Jurkat, Clone E6-1 (cell line): ENCODE measurements at regions not wholly inside any gene's neighbourhood (a gene's known extent, or its start where the extent isn't known, plus 50 kb on each side); places are given as distances from the start of the nearest gene placed in this dataset.

Source experiments
- DNase-seq: peaks from one replicate; pipeline ENCODE4 v3.0.0-alpha.2; 2011; ENCODE audit warnings: low read depth, low spot score
- H3K4me3 ChIP-seq: 2 replicates; pipeline ENCODE4 v1.5.1; 2011; ENCODE audit warnings: mild to moderate bottlenecking, low read length, control low read depth, moderate library complexity

DNA sequence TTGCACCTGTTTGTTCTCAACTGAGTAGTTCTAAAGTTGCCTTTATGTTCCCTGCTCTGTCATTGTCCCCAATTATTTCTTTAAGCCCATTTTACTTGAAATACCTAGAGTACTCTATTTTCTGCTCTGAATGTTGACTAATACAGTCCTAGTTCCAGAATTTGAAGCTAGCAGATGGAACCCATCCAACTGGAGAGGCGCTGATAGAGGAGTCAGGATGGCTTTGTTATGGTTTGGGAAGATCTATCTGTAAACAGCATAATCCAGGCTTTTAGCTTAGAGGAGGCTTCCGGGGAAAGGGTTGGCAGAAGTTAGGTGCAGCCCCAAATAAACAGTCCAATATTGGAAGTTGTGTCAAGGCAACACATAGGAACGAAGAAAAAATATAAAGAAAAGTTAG lies 927.7 kb downstream of the TFAP2A start:
- no peak for DNase-seq
- H3K4me3 ChIP-seq: no peak overlapping the region

DNA sequence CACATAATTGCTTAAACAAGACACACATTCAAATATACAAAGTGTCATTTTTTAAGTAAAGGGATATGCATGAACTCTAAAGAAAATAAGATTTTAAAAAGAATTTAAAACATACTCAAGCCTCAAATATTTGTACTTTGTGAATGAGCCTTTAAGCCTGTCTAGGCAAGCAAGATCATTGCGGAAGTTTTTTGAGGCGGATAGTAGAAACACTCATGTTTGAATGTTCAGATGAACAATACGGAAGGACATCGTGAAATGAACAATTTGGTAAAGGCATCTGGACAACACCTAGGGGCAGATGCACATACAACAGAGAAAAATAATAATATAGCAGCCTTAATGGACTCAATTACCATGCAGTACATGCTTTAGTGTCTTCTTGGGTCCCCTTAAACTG lies 928.9 kb downstream of the TFAP2A start:
- DNase-seq: no peak
- H3K4me3 ChIP-seq: no peak overlapping the region

DNA sequence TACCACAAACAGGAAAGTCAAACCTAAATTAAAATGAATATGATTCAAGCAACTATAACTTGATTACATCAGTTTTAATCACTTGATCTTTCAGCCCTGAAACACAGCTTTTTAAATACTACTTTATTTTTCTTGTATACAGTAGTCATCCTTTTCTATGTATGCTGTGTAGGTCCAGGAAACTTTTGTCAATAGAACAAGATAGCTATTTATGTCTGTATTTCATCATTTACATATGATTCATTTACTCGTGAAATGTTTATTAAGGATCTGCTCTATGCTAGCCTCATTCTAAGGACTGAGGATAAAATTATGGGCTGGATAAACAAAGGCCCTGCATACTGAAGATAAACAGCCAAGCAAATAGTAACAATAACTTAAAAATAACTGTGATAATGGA lies 930.2 kb downstream of the TFAP2A start:
- no peak for DNase-seq

DNA sequence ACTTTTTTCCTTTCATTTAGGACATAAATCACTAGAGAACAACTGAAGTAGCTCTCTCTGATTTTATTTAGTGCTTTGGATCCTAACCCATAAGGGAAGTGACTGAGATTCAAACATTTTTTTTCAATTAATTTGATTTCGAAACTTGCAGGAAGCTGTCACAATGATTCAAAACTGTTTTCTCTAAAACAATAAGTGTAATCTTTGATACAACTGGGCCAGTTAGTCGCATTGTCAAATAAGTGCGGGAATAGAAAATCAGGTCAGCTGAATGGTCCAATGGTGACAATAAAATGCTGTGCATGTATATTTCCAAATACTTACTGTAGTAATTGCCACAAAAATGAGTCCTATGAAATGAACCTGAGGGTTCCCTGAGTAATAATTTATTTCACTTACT lies 930.8 kb downstream of the TFAP2A start:
- H3K4me3 ChIP-seq: no peak overlapping the region
- DNase-seq: no peak

More for the DNA sequence above, 930.2 kb downstream of the TFAP2A start:
- no peak overlapping the region for H3K4me3 ChIP-seq

DNA sequence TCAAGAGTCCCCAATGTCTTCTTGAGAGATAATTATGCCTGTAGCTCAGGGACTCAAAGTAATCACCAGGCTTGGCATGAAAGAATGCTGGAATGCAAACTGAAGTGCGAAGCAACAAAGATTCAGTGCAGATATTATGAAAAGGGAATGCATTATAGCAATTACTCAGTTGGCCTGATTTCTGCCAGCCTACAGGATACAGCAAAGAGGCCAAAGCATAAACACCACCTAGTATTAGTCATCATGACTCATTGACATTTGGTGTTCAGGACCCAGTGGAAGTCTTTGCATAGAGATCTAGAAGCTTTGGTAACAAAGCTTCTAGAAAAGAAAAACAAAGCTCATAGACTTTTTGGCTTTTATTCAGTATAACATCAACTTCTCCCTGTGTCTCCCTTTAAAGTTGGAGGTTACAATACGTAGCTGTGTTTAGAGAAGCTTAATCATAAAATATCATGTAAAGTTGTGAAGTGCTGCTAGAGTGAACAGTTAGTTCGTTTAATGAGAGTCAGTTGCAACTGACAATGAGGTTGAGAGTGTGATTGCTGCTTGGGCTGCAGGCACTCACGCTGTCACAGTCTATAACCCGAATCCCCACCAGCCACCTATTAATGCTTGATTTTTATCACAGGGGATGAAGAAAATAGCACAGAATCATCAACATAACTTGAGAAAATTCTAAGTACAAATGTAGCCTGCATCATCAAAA lies 932.7 kb downstream of the TFAP2A start:
- no peak overlapping the region for H3K4me3 ChIP-seq
- DNase-seq: no peak

DNA sequence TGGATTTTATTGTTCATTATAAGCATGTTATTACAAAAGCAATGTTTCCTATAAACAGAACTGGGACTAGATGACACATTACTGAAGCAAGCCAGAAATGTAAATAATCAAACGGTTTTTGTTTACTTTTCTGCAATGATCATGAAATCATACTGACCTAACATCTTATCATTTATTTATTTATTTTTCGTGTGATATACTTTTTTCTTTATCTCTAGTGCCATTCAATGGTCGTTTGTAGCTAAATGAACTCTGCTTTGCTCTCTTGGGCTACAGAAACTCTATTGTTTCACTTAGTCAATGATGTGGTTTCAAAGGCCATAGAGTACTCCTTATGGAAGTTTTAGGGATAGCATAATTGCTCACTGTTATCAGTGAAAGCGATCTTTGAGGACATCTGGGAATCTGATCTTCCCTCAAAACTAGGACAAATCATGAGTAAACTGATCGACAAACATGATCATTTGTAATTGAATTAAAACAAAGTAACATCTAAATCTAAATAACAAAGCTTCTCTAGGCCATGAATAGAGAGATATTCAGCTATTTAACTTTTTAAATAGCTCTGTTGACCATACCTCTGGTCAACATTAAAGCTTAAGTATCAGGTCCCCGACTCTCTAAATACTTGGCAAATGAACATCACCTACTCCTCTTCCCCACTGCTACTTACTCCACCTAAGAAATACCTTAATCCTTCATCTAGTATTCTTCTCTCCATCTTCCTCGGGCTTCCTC lies 933.4 kb downstream of the TFAP2A start:
- DNase-seq: no peak
- no peak overlapping the region for H3K4me3 ChIP-seq

DNA sequence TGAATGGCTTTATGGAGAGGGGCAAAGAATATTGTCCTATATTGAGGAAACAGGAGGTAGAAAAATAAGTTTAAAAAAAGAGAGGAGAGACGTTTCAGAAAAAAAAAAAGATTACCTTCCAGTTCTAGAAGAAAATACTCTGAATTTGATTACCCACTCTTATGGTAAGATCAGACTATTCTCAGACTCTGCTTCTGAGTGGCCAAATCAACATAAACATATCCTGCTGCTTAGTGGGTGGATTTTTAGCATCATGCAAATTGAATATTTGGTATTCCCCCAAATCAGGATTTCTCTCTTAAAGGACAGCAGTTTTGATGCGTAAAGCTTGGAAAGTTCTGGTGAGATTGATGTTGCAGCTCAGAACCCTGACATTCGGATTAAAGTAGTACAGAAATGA lies 946.6 kb downstream of the TFAP2A start:
- DNase-seq: no peak
- no peak overlapping the region for H3K4me3 ChIP-seq

DNA sequence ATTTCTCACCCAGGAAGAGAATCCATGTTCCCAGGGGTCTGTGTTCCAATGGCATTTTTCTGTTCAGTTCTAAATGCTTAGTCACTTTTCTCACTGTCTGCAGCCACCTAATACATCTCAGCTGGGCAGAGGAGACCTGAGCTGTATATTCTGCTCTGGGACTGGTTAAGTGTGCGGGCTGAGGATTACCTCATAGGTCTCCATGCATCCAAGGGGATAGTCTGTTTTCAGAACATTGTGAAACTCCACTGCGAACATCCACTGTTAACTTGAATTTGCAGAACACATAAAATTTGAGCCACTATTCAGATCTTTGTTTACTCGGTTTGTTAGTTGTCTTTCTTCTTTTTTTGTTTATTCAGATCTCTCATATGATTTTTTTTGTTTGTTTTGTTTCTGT lies 947.1 kb downstream of the TFAP2A start:
- no peak for DNase-seq
- H3K4me3 ChIP-seq: no peak overlapping the region

DNA sequence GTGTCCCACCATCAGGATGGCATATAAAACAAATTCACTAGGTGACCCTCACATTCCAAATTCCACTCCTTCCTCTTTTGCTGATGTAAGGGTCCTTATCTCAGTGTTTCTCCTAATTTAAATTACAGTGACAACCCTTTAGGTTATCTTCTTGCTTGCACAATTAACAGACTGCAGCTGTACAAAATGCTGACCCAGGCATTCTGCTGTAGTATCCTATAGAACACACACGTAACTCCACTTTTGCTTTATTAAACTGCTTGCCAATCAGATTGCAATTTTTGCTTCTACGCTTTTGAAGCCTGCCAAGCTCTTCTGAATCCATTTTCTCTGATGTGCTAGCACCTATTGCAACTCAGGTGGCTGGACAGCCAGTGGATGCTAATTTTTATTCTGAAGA lies 950.3 kb downstream of the TFAP2A start:
- DNase-seq: no peak
- no peak overlapping the region for H3K4me3 ChIP-seq

DNA sequence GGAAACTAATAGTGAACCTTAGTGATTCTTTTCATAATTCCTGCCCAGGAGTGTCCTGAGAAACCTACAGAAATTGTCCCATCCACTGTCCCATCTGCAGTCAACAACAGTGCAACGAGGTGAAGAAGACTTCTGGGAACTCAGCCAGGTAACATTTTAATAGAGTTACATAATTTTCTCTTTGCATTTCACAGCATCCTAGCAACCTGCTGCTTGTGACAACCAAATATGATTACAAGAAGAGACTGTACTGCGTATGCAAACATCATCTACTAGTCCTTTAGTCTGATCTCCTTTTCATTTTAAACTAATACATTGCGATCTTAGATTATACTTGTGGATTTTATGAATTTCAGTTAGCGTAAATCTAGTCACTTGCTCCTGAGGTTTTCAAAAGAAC lies 951.6 kb downstream of the TFAP2A start:
- DNase-seq: no peak
- H3K4me3 ChIP-seq: no peak overlapping the region

DNA sequence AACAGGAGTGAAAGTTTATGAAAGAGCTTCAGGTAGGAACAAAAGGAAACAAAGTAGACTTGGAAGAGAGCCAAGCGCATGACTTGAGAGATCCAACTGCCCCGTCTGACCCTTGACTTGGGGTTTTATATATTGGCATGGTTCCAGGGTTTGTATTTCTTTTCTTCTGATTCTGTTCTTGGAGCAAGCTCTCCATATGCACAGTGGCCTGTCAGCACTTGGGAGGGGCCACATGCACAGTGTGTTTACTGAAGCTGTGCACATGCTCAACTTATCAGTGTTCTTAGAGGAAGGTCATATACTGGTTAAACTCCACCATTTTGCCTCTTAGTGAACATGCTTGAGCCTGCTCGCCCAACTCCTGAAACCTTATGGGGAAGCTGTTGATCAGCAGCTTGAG lies 953.7 kb downstream of the TFAP2A start:
- no peak for DNase-seq
- no peak overlapping the region for H3K4me3 ChIP-seq

DNA sequence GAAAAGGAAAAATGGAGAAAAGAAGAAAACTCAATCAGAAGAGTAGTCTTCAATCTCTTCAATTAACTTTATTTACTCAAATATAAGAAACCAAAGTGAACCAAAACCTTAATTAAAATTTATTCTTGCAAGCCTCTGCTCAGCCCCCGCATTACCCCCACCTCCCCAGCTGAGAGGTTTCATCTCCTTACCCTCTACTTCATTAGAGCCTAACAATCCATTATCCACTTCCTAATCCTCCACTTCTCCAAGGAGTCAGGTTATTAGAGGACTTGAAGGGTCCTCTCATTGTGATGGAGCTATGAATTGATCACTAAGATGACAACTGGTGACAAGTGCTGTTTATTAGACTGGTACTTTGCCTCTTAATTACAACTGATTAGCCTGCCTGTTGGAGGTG lies 956.5 kb downstream of the TFAP2A start:
- DNase-seq: no peak
- H3K4me3 ChIP-seq: no peak overlapping the region

DNA sequence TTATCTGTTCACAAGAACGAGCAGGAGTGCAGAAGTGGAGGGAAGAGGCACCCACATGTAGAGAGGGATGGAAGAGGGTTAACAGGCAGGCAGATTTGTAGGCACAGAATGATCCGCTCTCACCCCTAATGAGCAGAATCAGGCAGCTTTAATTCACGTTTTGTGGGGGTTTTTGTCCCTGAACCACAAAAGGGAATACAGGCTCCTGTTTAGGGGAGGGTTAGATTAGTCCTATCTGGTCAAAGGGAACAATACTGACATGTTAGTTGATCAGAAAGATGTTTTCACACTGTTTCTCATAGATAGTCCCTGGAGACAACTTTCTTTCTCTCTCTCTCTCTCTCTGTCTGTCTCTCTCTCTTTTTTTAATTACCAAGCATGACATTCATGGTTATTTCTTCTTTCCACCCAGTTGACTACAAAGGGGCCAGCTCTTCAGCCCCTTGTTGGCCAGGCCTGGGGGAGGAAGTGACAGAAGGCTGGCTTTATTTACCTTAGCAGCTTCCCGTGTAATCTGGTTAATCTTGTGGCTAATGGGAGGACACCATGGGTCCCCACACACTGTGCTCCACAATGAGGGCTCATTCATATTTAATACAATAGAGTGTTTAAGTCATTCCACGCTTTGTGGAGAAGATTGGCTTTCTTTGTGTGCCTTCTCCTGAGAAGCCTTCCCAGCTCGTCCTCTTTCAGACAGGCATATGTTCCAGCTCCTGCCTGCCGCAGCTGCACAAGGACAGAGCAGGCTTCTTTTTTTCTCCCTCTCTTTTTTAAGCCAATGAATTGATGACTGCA lies 958.8 kb downstream of the TFAP2A start:
- H3K4me3 ChIP-seq: no peak overlapping the region
- DNase-seq: no peak

DNA sequence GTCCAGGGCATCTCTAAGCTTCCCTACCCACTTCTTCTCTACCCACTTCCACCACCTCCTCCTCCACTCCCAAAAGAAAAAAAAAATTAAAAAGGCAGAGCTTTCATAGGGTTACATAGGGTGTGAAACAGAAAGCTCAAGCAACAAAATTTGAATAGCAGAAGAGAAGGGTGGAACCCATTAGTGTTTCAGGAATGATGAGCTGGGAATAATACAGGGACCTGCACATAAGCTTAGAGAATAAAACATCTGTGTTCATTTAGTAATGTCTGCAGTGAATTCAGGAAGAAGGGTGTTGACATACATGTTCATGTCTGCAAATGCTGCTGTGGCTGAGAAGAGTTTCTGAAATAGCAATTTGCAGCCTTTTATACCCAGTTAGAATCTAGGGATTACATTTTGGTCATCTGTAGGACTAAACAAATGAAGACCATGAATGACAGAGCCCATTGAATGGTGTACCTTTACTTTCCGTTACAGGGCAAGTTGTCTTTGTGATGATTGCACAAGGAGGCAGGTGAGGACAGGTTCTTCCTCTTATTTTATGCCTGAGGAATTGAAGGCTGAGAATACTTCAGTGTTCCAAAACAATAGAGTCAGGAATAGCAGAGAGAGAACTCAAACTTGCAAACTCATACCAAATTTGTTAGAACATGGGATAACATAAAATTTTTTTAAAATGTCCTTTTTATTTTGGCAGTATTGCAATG lies 975.1 kb downstream of the TFAP2A start:
- H3K4me3 ChIP-seq: no peak overlapping the region
- DNase-seq: no peak

DNA sequence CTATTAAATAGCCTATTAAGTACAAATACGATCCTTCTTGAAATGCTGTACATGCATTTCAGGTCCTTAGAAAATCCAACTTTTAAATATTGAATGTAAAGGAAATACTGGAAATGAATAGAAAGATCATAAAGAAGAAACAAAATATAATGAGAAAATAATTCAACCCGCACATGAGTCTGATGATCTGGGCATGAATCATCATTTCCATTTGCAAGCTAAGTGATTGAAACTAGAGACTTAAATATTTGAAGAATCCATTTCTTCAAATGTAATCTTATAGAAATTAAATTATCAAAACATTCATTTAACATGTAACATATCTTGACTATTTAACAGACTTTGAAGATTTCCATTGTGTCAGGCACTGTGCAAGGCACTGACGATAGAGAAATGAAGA lies 977.0 kb downstream of the TFAP2A start:
- H3K4me3 ChIP-seq: no peak overlapping the region
- no peak for DNase-seq

DNA sequence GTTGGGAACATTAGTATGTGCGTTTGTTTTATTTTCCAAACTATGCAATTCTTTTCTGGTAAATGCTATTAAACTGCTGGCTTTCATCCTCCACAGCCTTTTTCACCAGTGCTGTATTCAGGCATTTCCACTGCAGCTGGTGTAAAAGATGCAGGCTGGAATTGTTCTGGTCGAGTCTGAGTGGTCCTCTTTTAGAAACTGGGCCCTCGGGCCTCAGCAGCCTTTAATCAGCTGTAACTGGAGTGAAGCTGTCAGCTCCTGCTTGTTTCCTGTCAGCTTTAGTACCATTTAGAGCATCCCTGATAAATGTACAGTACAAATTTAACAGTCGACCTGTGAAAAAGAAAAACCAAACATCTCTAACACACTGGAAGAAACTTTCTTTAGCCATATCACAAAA lies 979.6 kb downstream of the TFAP2A start:
- no peak for DNase-seq
- no peak overlapping the region for H3K4me3 ChIP-seq

DNA sequence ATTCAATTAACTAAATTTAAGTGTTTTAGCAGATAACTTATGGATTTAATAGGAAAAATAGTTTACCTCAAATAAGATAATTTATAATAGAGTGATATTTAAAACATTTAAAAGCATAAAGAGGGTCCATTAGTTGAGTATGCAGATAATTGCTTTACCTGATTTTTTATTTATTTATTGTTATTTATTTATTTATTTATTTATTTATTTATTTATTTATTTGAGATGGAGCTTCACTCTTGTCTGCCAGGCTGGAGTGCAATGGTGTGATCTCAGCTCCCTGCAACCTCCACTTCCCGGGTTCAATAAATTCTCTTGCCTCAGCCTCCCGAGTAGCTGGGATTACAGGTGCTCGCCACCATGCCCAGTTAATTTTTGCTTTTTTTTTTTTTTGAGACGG lies 982.9 kb downstream of the TFAP2A start:
- H3K4me3 ChIP-seq: no peak overlapping the region
- no peak for DNase-seq

DNA sequence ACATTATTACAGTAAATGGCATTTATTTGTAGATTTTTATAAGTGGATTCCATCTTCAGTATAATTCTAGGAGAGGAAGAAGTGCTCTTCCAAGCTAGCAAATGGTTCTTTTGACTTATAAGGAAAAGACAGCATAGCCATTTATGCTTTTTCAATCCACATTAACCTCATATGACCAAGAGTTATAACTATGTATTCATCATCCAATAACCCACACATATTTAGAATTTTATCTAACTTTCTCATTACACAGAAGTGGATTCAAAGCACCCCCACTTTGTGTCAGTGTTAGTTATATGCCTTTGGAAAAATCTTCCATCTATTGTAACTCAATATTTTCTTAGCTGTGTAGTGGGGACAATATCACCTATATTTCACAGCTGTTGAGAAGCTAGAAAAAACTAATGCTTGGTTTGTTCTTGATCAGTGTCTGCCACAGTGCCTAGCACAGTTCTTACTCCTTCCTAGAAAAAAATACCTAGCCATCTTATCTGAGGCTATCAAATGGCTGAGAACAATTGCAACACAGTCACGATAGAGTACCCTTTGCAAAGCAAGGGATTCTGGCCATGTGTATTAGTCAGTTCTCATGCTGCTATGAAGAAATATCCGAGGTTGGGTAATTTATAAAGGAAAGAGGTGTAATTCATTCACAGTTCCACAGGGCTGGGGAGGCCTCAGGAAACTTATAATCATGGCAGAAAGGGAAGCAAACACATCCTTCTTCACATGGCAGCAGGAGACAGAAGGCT lies 986.3 kb downstream of the TFAP2A start:
- DNase-seq: no peak
- H3K4me3 ChIP-seq: no peak overlapping the region

DNA sequence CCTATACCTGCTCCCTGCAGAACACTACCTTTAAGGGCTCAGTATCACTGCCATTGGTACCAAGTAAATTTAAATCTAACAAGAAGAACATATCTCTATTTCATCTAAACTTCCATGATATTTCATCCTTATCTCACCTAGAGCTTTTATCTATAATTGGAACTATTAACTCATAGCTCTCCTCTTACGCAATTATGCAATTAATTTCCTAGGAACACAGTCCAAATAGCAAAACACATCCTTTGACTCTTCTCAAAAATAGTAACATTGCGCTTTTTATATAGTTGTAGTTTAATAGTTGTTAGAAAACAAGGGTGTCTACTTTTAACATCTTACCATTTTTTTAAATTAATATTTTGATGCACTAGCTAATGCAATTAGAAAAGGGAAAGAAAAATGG lies 986.8 kb upstream of the SLC35B3 start:
- no peak overlapping the region for H3K4me3 ChIP-seq

More for the DNA sequence above, 986.8 kb upstream of the SLC35B3 start:
- DNase-seq: no peak
